IMR-90 (cell line): ENCODE measurements at regions not wholly inside any gene's neighbourhood (a gene's known extent, or its start where the extent isn't known, plus 50 kb on each side); places are given as distances from the start of the nearest gene placed in this dataset.

ENCODE experiments used
- ATAC-seq: fragments of 200-7000 bp; cut with Tn5 transposase; 2 replicates; pipeline ENCODE4 v1.9.1; 2020; ENCODE audit warnings: low read depth, mild to moderate bottlenecking, moderate library complexity
- BruUV-seq: library from RNA; stranded (reverse); fragments of 400-500 nt; replicated peaks from 2 replicates; lab custom pipeline; 2021; lab: Mats Ljungman, UMichigan
- CTCF ChIA-PET: fragments of 300-600 bp; formaldehyde crosslinking; extraction: SDS; loops from one replicate; lab custom pipeline; 2021; ENCODE audit warnings: antibody characterized with exemption; lab: Yijun Ruan, JAX
- POLR2A ChIA-PET: fragments of 300-600 bp; sonication (Branson Sonifier 250); formaldehyde crosslinking; loops from one replicate; lab custom pipeline; 2022; ENCODE audit warnings: antibody characterized with exemption; ENCODE audit not compliant: unreplicated experiment; lab: Charles Lee
- DNase-seq: peaks from one replicate; pipeline ENCODE4 v3.0.0; 2013
- H2AFZ ChIP-seq: replicated peaks from 2 replicates; pipeline ENCODE3; 2013; ENCODE audit warnings: low read length, mild to moderate bottlenecking; ENCODE audit not compliant: poor library complexity
- H2AK5ac ChIP-seq: 2 replicates; pipeline ENCODE4 v1.6.1; 2013; ENCODE audit warnings: low read depth, low read length, inconsistent platforms
- H2AK9ac ChIP-seq: replicated peaks from 2 replicates; pipeline ENCODE3; 2013; ENCODE audit warnings: mild to moderate bottlenecking, low read depth, low read length, moderate library complexity; ENCODE audit not compliant: poor library complexity
- H2BK120ac ChIP-seq: 2 replicates; pipeline ENCODE4 v1.6.1; 2013; ENCODE audit warnings: low read depth, low read length, inconsistent platforms
- H2BK15ac ChIP-seq: 3 replicates; pipeline ENCODE4 v1.6.1; 2013; ENCODE audit warnings: low read depth, low read length, inconsistent platforms
- H2BK20ac ChIP-seq: 2 replicates; pipeline ENCODE4 v1.6.1; 2013; ENCODE audit warnings: low read depth, mild to moderate bottlenecking, inconsistent platforms, low read length, moderate library complexity
- H2BK5ac ChIP-seq: 2 replicates; pipeline ENCODE4 v1.6.1; 2013; ENCODE audit warnings: mild to moderate bottlenecking, low read depth, low read length, inconsistent platforms; ENCODE audit not compliant: poor library complexity, severe bottlenecking
- H3K14ac ChIP-seq: replicated peaks from 2 replicates; pipeline ENCODE4 v1.6.1; 2013; ENCODE audit warnings: low read depth, low read length, inconsistent platforms
- H3K18ac ChIP-seq: 2 replicates; pipeline ENCODE4 v1.6.1; 2013; ENCODE audit warnings: low read depth, low read length, control low read depth
- H3K23ac ChIP-seq: 2 replicates; pipeline ENCODE4 v1.6.1; 2013; ENCODE audit warnings: low read depth, low read length, inconsistent platforms
- H3K27ac ChIP-seq: 2 replicates; pipeline ENCODE4 v1.5.1; 2013; ENCODE audit warnings: mild to moderate bottlenecking, control low read depth, low read length; ENCODE audit not compliant: insufficient read depth
- H3K27me3 ChIP-seq: 2 replicates; pipeline ENCODE4 v1.6.1; 2013; ENCODE audit warnings: low read length; ENCODE audit not compliant: control insufficient read depth, insufficient read depth
- H3K36me3 ChIP-seq: 2 replicates; pipeline ENCODE4 v1.6.1; 2013; ENCODE audit warnings: low read length, mixed read lengths; ENCODE audit not compliant: control insufficient read depth, insufficient read depth
- H3K4ac ChIP-seq: 2 replicates; pipeline ENCODE4 v1.6.1; 2013; ENCODE audit warnings: low read depth, low read length, inconsistent platforms
- H3K4me1 ChIP-seq: 2 replicates; pipeline ENCODE4 v1.6.1; 2013; ENCODE audit warnings: low read length, mixed read lengths; ENCODE audit not compliant: control insufficient read depth, insufficient read depth
- H3K4me2 ChIP-seq: 2 replicates; pipeline ENCODE4 v1.6.1; 2013; ENCODE audit warnings: low read depth, mild to moderate bottlenecking, control low read depth, low read length, moderate library complexity
- H3K4me3 ChIP-seq: 2 replicates; pipeline ENCODE4 v1.5.1; 2013; ENCODE audit warnings: low read depth, mild to moderate bottlenecking, control low read depth, low read length, moderate library complexity; ENCODE audit not compliant: insufficient read depth
- H3K56ac ChIP-seq: 2 replicates; pipeline ENCODE4 v1.6.1; 2013; ENCODE audit warnings: low read length, inconsistent platforms; ENCODE audit not compliant: insufficient read depth; ENCODE audit errors: extremely low read depth
- H3K79me1 ChIP-seq, 2 experiments: 2 replicates each; pipeline ENCODE4 v1.6.1; 2013; ENCODE audit warnings: low read length in 2 of 2, inconsistent platforms in 1 of 2, low read depth in 1 of 2
- H3K9ac ChIP-seq: 2 replicates; pipeline ENCODE4 v1.6.1; 2013; ENCODE audit warnings: low read depth, low read length, control low read depth
- H3K9me1 ChIP-seq: 2 replicates; pipeline ENCODE4 v1.6.1; 2013; ENCODE audit warnings: low read length, inconsistent platforms; ENCODE audit not compliant: insufficient read depth
- H3K9me3 ChIP-seq: 2 replicates; pipeline ENCODE4 v1.6.1; 2013; ENCODE audit warnings: low read length; ENCODE audit not compliant: control insufficient read depth, insufficient read depth
- H4K20me1 ChIP-seq: 2 replicates; pipeline ENCODE4 v1.6.1; 2013; ENCODE audit warnings: low read length, inconsistent platforms; ENCODE audit not compliant: insufficient read depth
- H4K5ac ChIP-seq: 2 replicates; pipeline ENCODE4 v1.6.1; 2013; ENCODE audit warnings: mild to moderate bottlenecking, low read depth, low read length, control low read depth
- H4K8ac ChIP-seq, 2 experiments: 2 replicates each; pipeline ENCODE4 v1.6.1; 2013; ENCODE audit warnings: low read depth in 2 of 2, low read length in 2 of 2, control low read depth in 1 of 2, inconsistent platforms in 1 of 2
- H4K91ac ChIP-seq: 2 replicates; pipeline ENCODE4 v1.6.1; 2013; ENCODE audit warnings: low read depth, low read length, inconsistent platforms; ENCODE audit not compliant: insufficient read depth
- CHD1 ChIP-seq: IDR thresholded peaks from 2 replicates; pipeline ENCODE4 v1.6.1; 2012; ENCODE audit warnings: low read depth, low read length, improper control_type of control experiment
- FOS ChIP-seq: fragments of 150-350 bp; IDR thresholded peaks from 2 replicates; pipeline ENCODE4 v1.6.1; 2016; ENCODE audit warnings: low read depth, low read length
- MAZ ChIP-seq: IDR thresholded peaks from 2 replicates; pipeline ENCODE4 v1.6.1; 2012; ENCODE audit warnings: low read depth, mild to moderate bottlenecking, low read length, improper control_type of control experiment, moderate library complexity, borderline replicate concordance
- NFE2L2 ChIP-seq: fragments of 150-350 bp; IDR thresholded peaks from 2 replicates; pipeline ENCODE4 v1.6.1; 2016; ENCODE audit warnings: low read depth, mild to moderate bottlenecking, low read length
- RAD21 ChIP-seq: IDR thresholded peaks from 2 replicates; pipeline ENCODE4 v1.6.1; 2012; ENCODE audit warnings: low read length, improper control_type of control experiment
- RFX5 ChIP-seq: IDR thresholded peaks from 2 replicates; pipeline ENCODE4 v1.8.0; 2012; ENCODE audit warnings: low read depth, mild to moderate bottlenecking, low read length, moderate library complexity
- WGBS, 2 experiments: methylation state at CpG; one replicate each; pipeline versions ENCODE4 v1.1.5 to v1.1.7; 2013; ENCODE audit warnings: missing lambda C conversion rate in 2 of 2; ENCODE audit not compliant: insufficient read length in 1 of 2; ENCODE audit errors: extremely low coverage in 2 of 2; 5-methylcytosine and 5-hydroxymethylcytosine counted together
- dilution Hi-C: fragments of 300-500 bp; cut with HindIII; formaldehyde crosslinking; loops from one replicate; pipeline ENCODE4 v1.14.3; 2018; ENCODE audit warnings: low sequenced_read_pairs; ENCODE audit not compliant: unreplicated experiment
- in situ Hi-C: fragments of 300-500 bp; cut with MboI; formaldehyde crosslinking; loops from 3 replicates; pipeline ENCODE4 v1.14.3; 2019; ENCODE audit warnings: low sequenced_read_pairs, inconsistent platforms, mixed read lengths
- intact Hi-C: fragments of 100-400 bp; cut with micrococcal nuclease; formaldehyde crosslinking; loops from 2 replicates; pipeline ENCODE4 v1.10.0; 2022
- TF ChIP-seq, protein P1 (sequence below): fragments of 150-350 bp; IDR thresholded peaks from 2 replicates; pipeline ENCODE4 v1.6.1; 2017; ENCODE audit warnings: mild to moderate bottlenecking, antibody characterized with exemption, low read length, low read depth

DNA sequence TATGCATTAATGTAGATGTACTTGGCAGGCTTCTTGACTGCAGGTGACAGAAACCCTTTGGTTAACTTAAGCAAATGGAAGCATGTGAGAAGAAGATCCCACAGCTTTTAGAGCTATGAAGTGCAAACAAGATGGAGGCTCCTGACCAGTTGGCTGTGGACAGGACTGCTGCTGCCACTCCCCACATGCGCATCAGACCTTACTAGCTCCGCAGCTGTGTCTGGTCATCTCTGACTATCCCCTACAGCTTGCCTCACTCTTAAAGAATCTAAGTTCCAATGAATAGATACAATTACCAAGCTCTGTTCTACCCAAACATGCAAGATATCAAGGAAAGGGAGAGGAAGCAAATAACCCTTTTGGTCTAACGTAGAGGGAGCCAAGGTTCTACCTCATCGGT, 587.6 kb downstream of the DSC3 start:
- H4K5ac ChIP-seq: no peak overlapping the region
- no peak overlapping the region for H2AK5ac ChIP-seq
- H2BK15ac ChIP-seq: no peak overlapping the region
- H3K18ac ChIP-seq: no peak overlapping the region
- no peak overlapping the region for H4K8ac ChIP-seq
- H3K9ac ChIP-seq: no peak overlapping the region
- no CpG with 5 or more reads among the region's 4 CpGs for WGBS, 2 experiments
- H2BK120ac ChIP-seq: no peak overlapping the region
- H3K23ac ChIP-seq: no peak overlapping the region
- no peak overlapping the region for H2BK5ac ChIP-seq
- H3K27ac ChIP-seq: no peak overlapping the region
- no peak overlapping the region for H3K14ac ChIP-seq
- H4K91ac ChIP-seq: no peak overlapping the region
- no peaks in the 10 kb centered on the region for H3K79me1 ChIP-seq
- intact Hi-C loops: no loop called here
- POLR2A ChIA-PET: no interaction called here
- no peaks in the 10 kb centered on the region for H3K4me1 ChIP-seq
- H3K9me1 ChIP-seq: no peaks in the 10 kb centered on the region
- H2AFZ ChIP-seq: no peak overlapping the region
- in situ Hi-C loops: no loop called here
- H3K4me2 ChIP-seq: no peak overlapping the region
- DNase-seq: no peak
- no peak overlapping the region for H3K56ac ChIP-seq
- no peak for ATAC-seq
- H3K36me3 ChIP-seq: no peaks in the 10 kb centered on the region
- no peak overlapping the region for H2AK9ac ChIP-seq
- H3K4ac ChIP-seq: no peak overlapping the region
- no peaks in the 10 kb centered on the region for H4K20me1 ChIP-seq
- dilution Hi-C loops: no loop called here
- no peaks in the 10 kb centered on the region for H3K27me3 ChIP-seq
- no peak overlapping the region for H3K4me3 ChIP-seq
- no TSS peak for BruUV-seq
- H3K9me3 ChIP-seq: no peaks in the 10 kb centered on the region; the same call in 1 of the 2 replicates
- TF ChIP-seq RAD21: no peak
- TF ChIP-seq RFX5: no peak
- TF ChIP-seq NFE2L2: no peak
- TF ChIP-seq, protein P1, sequence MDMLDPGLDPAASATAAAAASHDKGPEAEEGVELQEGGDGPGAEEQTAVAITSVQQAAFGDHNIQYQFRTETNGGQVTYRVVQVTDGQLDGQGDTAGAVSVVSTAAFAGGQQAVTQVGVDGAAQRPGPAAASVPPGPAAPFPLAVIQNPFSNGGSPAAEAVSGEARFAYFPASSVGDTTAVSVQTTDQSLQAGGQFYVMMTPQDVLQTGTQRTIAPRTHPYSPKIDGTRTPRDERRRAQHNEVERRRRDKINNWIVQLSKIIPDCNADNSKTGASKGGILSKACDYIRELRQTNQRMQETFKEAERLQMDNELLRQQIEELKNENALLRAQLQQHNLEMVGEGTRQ: no peak
- no peak for TF ChIP-seq MAZ
- no peak for TF ChIP-seq FOS
- TF ChIP-seq CHD1: no peak
- CTCF ChIA-PET: no interaction called here
- H2BK20ac ChIP-seq: no peak overlapping the region
